Kidney epithelial cell (primary cell): ENCODE measurements at regions not wholly inside any gene's neighbourhood (a gene's known extent, or its start where the extent isn't known, plus 50 kb on each side); places are given as distances from the start of the nearest gene placed in this dataset.

ENCODE experiments used
- DNase-seq: peaks from one replicate; pipeline ENCODE4 v3.0.0-alpha.2; 2010; ENCODE audit warnings: low read depth
- H3K27me3 ChIP-seq: 2 replicates; pipeline ENCODE4 v1.6.0; 2011; ENCODE audit warnings: low read length; ENCODE audit not compliant: control insufficient read depth, insufficient read depth
- H3K36me3 ChIP-seq: 2 replicates; pipeline ENCODE4 v1.5.1; 2011; ENCODE audit warnings: low read length; ENCODE audit not compliant: control insufficient read depth, insufficient read depth
- H3K4me3 ChIP-seq: 2 replicates; pipeline ENCODE4 v1.5.1; 2011; ENCODE audit warnings: low read depth, mild to moderate bottlenecking, control low read depth, low read length
- TF ChIP-seq, protein P1 (sequence below): IDR thresholded peaks from 2 replicates; pipeline ENCODE4 v1.5.1; 2011; ENCODE audit warnings: mild to moderate bottlenecking, moderate library complexity, low read length, control low read depth, inconsistent platforms; ENCODE audit not compliant: insufficient read depth, poor library complexity, severe bottlenecking

DNA sequence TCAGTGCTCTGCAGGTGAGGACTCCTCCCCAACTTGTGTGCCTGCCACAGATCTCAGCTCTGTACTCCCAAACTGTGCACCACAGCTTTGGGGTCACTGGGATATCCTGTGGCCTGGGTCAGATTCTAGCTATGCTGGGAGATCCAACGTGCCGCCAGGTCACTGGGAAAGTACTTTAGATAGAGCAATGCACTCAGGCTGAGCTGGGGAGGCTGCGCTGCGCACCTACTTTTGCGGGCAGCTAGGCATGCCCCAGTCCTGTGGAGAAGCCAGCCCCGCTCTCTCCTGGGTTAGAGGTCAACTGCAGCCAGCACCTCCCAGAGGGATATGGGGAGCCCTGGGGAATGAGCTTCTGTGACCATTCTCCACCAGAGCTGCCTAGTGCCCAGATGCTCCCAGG lies 552.1 kb upstream of the CDH9 start:
- no peak for DNase-seq
- Histone ChIP-seq H3K27me3 (no peaks in the 10 kb centered on the region), H3K36me3 (no peaks in the 10 kb centered on the region), H3K4me3 (no peak overlapping the region)
- TF ChIP-seq, protein P1, sequence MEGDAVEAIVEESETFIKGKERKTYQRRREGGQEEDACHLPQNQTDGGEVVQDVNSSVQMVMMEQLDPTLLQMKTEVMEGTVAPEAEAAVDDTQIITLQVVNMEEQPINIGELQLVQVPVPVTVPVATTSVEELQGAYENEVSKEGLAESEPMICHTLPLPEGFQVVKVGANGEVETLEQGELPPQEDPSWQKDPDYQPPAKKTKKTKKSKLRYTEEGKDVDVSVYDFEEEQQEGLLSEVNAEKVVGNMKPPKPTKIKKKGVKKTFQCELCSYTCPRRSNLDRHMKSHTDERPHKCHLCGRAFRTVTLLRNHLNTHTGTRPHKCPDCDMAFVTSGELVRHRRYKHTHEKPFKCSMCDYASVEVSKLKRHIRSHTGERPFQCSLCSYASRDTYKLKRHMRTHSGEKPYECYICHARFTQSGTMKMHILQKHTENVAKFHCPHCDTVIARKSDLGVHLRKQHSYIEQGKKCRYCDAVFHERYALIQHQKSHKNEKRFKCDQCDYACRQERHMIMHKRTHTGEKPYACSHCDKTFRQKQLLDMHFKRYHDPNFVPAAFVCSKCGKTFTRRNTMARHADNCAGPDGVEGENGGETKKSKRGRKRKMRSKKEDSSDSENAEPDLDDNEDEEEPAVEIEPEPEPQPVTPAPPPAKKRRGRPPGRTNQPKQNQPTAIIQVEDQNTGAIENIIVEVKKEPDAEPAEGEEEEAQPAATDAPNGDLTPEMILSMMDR: no peak

DNA sequence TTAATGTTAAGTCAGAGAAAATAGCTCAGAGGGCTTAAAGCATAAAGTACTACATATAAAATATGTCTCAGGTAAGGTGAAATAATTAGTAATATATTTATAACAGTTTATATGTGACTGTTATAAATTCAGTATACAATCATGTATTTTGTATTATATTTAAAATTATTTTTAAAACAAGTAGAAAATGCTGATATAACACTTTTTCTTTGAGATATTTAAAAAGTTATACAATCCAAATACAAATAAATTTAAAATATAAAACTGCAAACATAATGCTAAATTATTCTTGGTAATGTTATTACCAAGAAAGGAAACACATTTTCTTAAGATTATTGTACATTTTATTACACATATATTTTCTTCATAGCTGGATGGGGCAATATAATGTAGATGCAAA lies 539.9 kb upstream of the CDH9 start:
- H3K36me3 ChIP-seq: no peaks in the 10 kb centered on the region
- H3K27me3 ChIP-seq: no peaks in the 10 kb centered on the region
- DNase-seq: no peak
- H3K4me3 ChIP-seq: no peak overlapping the region
- TF ChIP-seq, protein P1: no peak

DNA sequence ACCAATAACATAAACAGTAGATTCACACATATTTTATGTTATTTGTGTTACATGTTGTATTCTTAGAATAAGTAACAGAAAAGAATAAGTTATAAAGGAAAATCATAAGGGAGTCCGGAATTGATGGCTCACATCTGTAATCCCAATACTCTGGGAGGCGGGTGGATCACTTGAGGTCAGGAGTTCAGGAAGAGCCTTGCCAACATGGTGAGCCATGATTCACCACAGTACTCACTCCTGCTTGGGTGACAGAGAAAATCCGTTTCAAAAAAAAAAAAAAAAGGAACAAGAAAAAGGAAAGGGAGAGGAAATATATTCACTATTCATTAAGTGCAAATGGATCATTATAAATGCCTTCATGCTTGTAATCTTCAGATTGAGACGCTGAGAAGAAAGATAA lies 533.3 kb upstream of the CDH9 start:
- no peaks in the 10 kb centered on the region for H3K36me3 ChIP-seq
- no peak for DNase-seq
- TF ChIP-seq, protein P1: no peak
- no peak overlapping the region for H3K4me3 ChIP-seq
- no peaks in the 10 kb centered on the region for H3K27me3 ChIP-seq

DNA sequence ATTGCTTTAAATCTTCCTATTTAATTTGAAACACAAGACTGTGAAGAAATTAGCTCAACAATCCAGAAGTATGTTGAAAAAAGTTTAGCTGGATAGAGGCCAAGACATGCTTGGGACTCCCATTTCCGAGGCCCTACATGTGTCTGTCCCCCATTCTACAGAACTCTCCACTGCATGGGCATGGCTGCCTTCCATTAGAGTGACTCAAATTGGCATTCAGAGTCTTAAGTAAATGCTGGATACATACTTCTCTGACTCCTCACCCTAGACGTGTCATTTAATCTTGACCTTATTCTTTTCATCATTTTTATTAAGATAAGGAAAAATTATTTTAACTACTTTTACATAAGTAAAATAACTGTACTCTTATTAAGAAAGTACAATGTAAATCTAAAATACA lies 530.4 kb upstream of the CDH9 start:
- Histone ChIP-seq H3K36me3 (no peaks in the 10 kb centered on the region), H3K4me3 (no peak overlapping the region), H3K27me3 (no peaks in the 10 kb centered on the region)
- DNase-seq: no peak
- TF ChIP-seq, protein P1: no peak

DNA sequence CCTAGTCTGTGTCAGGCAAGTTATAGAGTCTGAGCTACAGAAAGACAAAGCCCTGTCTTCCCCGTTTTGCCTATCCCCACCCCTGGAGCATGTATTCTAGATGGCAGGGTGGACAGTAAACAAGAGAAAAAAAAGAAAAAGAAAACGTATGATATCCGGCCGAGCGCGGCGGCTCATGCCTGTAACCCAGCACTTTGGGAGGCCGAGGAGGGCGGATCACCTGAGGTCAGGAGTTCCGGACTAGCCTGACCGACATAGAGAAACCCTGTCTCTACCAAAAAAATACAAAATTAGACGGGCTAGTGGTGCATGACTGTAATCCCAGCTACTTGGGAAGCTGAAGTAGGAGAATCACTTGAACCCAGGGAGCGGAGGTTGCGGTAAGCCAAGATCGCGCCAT lies 523.0 kb upstream of the CDH9 start:
- TF ChIP-seq, protein P1: no peak
- DNase-seq: no peak
- Histone ChIP-seq H3K27me3 (no peaks in the 10 kb centered on the region), H3K4me3 (no peak overlapping the region), H3K36me3 (no peaks in the 10 kb centered on the region)

DNA sequence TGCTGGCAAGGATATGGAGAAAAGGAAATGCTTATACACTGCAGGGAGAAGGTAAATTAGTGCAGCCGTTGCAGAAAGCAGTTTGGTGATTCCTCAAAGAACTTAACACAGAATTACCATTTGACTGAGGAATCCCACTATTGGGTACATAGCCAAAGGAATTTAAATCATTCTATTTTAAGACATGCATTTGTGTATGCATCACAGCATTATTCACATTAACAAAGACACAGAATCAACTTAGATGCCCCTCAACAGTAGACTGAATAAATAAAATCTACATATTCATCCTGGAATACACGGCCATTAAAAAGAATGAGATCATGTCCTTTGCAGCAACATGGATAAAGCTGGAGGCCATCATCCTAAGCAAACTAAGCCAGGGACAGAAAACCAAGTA lies 510.1 kb upstream of the CDH9 start:
- H3K27me3 ChIP-seq: no peaks in the 10 kb centered on the region
- no peaks in the 10 kb centered on the region for H3K36me3 ChIP-seq
- TF ChIP-seq, protein P1: no peak
- no peak overlapping the region for H3K4me3 ChIP-seq
- DNase-seq: no peak
